ENCODE measurements at regions not wholly inside any gene's neighbourhood (a gene's known extent, or its start where the extent isn't known, plus 50 kb on each side); places are given as distances from the start of the nearest gene placed in this dataset.

DNA sequence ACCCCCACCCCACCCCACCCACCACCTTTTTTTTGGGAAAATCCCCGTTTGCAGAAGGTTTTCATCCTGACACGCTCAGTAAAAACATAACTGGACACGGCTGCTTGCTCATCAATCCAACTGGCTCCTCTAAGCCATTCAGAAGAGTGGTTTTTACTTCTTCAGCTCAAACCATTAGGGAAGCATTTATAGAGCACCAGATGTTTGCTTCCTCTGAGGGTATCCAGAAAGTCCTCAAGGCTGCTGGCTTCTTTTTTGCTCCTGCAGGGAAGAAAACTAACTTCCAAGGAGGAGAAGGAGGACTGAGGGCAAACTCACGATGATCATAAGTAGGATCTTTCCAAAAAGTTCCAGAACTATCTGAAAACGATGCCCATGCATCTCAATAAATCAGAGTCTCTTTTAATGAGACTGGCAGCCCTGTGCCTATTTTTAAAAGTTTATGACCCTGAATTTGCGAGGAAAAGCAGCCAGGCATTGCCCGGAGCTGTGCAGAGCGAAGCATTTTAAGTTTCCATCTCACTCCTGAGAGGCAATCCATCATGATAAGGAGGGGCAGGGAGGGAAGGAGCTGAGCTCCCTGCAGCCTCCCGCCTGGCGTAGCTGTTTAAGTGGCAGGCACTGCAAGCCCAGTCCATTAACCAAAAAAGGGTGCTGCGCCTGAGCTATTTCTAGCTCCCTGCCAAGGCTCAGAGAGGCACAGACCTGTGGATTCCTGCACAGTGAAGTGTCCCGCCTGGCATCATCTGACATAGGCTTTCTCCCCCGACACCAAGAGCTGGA is 146.3 kb upstream of the FOXF1 start:
- no peaks in the 10 kb centered on the region for H3F3A ChIP-seq (ENCODE audit: insufficient read depth, low read depth)
- no peaks in the 10 kb centered on the region for H3K4me1 ChIP-seq (replicated peaks; ENCODE audit: insufficient read depth)
- H2AFZ ChIP-seq, result no peak overlapping the region
- H3K9me3 ChIP-seq (ENCODE audit: insufficient read depth, low read depth), result no peaks in the 10 kb centered on the region
- no peak overlapping the region for H3K27ac ChIP-seq
- H4K20me1 ChIP-seq (ENCODE audit: insufficient read depth), result no peaks in the 10 kb centered on the region
- no peak for DNase-seq
- H3K4me2 ChIP-seq, result no peak overlapping the region
- H3K4me3 ChIP-seq, result no peak overlapping the region
- no TSS peak for BruUV-seq (replicated peaks)
- POLR2A ChIA-PET (ENCODE audit: unreplicated experiment), result no interaction called here
- no peaks in the 10 kb centered on the region for H3K79me2 ChIP-seq (ENCODE audit: low read depth)
- CTCF ChIA-PET, result no interaction called here
- no peaks in the 10 kb centered on the region for H3K9me2 ChIP-seq (ENCODE audit: insufficient read depth)
- TF ChIP-seq EZH2 (IDR thresholded peaks at IDR 0.05; ENCODE audit: low read depth), result no peak
- peaks cover 99% of the 10 kb centered on the region for H3K27me3 ChIP-seq (ENCODE audit: insufficient read depth, low read depth)
- H3K36me3 ChIP-seq (ENCODE audit: low read depth), result no peaks in the 10 kb centered on the region
- intact Hi-C loops (cut with micrococcal nuclease; ENCODE audit: unreplicated experiment), result no loop called here

GRCh38 chr16:86364653-86365380 is 145.5 kb upstream of the FOXF1 start:
- Histone ChIP-seq H3F3A (ENCODE audit: insufficient read depth, low read depth) (no peaks in the 10 kb centered on the region), H3K4me3 (no peak overlapping the region), H3K36me3 (ENCODE audit: low read depth) (no peaks in the 10 kb centered on the region), H3K27ac (no peak overlapping the region), H3K9me2 (ENCODE audit: insufficient read depth) (no peaks in the 10 kb centered on the region), H3K27me3 (ENCODE audit: insufficient read depth, low read depth) (peaks cover 99% of the 10 kb centered on the region), H3K4me2 (no peak overlapping the region), H3K79me2 (ENCODE audit: low read depth) (no peaks in the 10 kb centered on the region), H3K9me3 (ENCODE audit: insufficient read depth, low read depth) (no peaks in the 10 kb centered on the region), H4K20me1 (ENCODE audit: insufficient read depth) (no peaks in the 10 kb centered on the region), H2AFZ (no peak overlapping the region), H3K4me1 (replicated peaks; ENCODE audit: insufficient read depth) (no peaks in the 10 kb centered on the region)
- intact Hi-C loops (cut with micrococcal nuclease; ENCODE audit: unreplicated experiment), result no loop called here
- TF ChIP-seq EZH2 (IDR thresholded peaks at IDR 0.05; ENCODE audit: low read depth), result no peak
- TF ChIP-seq, protein P1, sequence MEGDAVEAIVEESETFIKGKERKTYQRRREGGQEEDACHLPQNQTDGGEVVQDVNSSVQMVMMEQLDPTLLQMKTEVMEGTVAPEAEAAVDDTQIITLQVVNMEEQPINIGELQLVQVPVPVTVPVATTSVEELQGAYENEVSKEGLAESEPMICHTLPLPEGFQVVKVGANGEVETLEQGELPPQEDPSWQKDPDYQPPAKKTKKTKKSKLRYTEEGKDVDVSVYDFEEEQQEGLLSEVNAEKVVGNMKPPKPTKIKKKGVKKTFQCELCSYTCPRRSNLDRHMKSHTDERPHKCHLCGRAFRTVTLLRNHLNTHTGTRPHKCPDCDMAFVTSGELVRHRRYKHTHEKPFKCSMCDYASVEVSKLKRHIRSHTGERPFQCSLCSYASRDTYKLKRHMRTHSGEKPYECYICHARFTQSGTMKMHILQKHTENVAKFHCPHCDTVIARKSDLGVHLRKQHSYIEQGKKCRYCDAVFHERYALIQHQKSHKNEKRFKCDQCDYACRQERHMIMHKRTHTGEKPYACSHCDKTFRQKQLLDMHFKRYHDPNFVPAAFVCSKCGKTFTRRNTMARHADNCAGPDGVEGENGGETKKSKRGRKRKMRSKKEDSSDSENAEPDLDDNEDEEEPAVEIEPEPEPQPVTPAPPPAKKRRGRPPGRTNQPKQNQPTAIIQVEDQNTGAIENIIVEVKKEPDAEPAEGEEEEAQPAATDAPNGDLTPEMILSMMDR (conservative IDR thresholded peaks at IDR 0.05), result no peak
- no TSS peak for BruUV-seq (replicated peaks)
- DNase-seq, result no peak
- CTCF ChIA-PET, result no interaction called here
- POLR2A ChIA-PET (ENCODE audit: unreplicated experiment), result no interaction called here

DNA sequence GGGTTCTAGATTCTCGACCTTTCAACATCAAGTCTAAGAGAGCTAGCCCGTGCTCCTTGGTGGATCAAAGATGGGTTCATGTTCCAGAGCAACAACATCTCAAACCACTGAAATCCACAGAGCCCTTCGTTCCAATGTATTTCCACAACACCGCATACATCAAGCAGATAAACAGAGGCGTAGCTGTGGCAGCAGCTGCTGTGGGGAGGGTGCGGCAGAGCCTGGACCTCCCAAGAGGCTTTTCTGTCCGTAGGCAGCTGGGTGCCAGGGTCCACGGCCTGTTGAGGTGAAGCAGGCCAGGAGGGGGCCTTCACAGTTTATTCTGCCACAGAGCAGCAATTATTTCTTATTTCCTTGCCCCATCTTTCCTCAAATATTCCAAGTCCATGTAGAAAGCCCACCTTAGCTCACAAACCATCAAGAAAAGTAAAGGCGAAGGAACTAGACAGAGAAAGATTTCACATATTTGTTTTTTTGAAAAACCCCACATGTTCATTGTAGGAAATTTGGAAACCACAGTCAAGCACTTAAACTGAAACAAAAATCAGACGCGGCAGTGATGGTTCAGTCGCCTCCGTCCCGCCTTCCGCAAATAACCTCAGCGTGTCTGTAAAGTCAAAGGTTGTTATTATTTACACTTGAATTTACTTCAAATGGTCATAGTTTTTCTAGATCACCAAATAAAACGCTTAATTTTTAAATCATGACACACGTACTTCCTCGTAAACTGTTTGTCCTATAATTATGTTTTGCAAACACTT is 144.6 kb upstream of the FOXF1 start:
- DNase-seq, result no peak
- peaks cover 99% of the 10 kb centered on the region for H3K27me3 ChIP-seq (ENCODE audit: insufficient read depth, low read depth)
- H3K79me2 ChIP-seq (ENCODE audit: low read depth), result no peaks in the 10 kb centered on the region
- H3K9me2 ChIP-seq (ENCODE audit: insufficient read depth), result no peaks in the 10 kb centered on the region
- no peak overlapping the region for H3K4me2 ChIP-seq
- CTCF ChIA-PET, result no interaction called here
- H3K36me3 ChIP-seq (ENCODE audit: low read depth), result no peaks in the 10 kb centered on the region
- H3K4me1 ChIP-seq (replicated peaks; ENCODE audit: insufficient read depth), result no peaks in the 10 kb centered on the region
- H3K4me3 ChIP-seq, result no peak overlapping the region
- BruUV-seq (replicated peaks), result no TSS peak
- no peaks in the 10 kb centered on the region for H4K20me1 ChIP-seq (ENCODE audit: insufficient read depth)
- no peak overlapping the region for H2AFZ ChIP-seq
- H3F3A ChIP-seq (ENCODE audit: insufficient read depth, low read depth), result no peaks in the 10 kb centered on the region
- intact Hi-C loops (cut with micrococcal nuclease; ENCODE audit: unreplicated experiment), result no loop called here
- POLR2A ChIA-PET (ENCODE audit: unreplicated experiment), result no interaction called here
- TF ChIP-seq EZH2 (IDR thresholded peaks at IDR 0.05; ENCODE audit: low read depth), result no peak
- TF ChIP-seq, protein P1 (conservative IDR thresholded peaks at IDR 0.05), result no peak
- H3K9me3 ChIP-seq (ENCODE audit: insufficient read depth, low read depth), result no peaks in the 10 kb centered on the region
- H3K27ac ChIP-seq, result no peak overlapping the region

Data from PC-9 (cell line).